PC-9 (cell line): ENCODE measurements at regions not wholly inside any gene's neighbourhood (a gene's known extent, or its start where the extent isn't known, plus 50 kb on each side); places are given as distances from the start of the nearest gene placed in this dataset.

Source experiments
- EZH2 ChIP-seq: fragments of 200-600 bp; sonication (generic); IDR thresholded peaks from 2 replicates; pipeline ENCODE4 v1.8.0; 2017; ENCODE audit warnings: antibody characterized with exemption, low read depth
- TF ChIP-seq, protein P1 (sequence below): fragments of 200-600 bp; sonication (generic); conservative IDR thresholded peaks from 2 replicates; pipeline ENCODE4 v1.6.1; 2017; ENCODE audit warnings: mixed run types, antibody characterized with exemption, mild to moderate bottlenecking, moderate library complexity

DNA sequence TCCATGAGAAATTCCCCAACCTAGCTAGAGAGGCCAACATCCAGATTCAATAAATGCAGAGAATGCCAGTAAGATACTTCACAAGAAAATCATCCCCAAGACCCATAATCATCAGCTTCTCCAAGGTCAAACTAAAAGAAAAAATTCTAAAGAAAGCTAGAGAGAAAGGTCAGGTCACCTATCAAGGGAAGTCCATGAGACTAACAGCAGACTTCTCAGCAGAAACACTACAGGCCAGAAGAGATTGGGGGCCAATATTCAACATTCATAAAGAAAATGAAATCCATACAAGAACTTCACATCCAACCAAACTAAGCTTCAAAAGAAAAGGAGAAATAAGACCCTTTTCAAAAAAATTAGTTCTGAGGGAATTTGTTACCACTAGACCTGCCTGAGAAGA is 118.8 kb upstream of the ANXA10 start:
- TF ChIP-seq, protein P1, sequence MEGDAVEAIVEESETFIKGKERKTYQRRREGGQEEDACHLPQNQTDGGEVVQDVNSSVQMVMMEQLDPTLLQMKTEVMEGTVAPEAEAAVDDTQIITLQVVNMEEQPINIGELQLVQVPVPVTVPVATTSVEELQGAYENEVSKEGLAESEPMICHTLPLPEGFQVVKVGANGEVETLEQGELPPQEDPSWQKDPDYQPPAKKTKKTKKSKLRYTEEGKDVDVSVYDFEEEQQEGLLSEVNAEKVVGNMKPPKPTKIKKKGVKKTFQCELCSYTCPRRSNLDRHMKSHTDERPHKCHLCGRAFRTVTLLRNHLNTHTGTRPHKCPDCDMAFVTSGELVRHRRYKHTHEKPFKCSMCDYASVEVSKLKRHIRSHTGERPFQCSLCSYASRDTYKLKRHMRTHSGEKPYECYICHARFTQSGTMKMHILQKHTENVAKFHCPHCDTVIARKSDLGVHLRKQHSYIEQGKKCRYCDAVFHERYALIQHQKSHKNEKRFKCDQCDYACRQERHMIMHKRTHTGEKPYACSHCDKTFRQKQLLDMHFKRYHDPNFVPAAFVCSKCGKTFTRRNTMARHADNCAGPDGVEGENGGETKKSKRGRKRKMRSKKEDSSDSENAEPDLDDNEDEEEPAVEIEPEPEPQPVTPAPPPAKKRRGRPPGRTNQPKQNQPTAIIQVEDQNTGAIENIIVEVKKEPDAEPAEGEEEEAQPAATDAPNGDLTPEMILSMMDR, result no peak
- no peak for TF ChIP-seq EZH2
